ENCODE measurements at regions not wholly inside any gene's neighbourhood (a gene's known extent, or its start where the extent isn't known, plus 50 kb on each side); places are given as distances from the start of the nearest gene placed in this dataset.

- no peak overlapping the region for H2AFZ ChIP-seq
- H3F3A ChIP-seq (ENCODE audit: insufficient read depth), result no peaks in the 10 kb centered on the region; the same call in 1 of the 2 replicates
- H3K27ac ChIP-seq, result no peak overlapping the region
- H3K4me1 ChIP-seq (ENCODE audit: insufficient read depth), result peaks cover 18% of the 10 kb centered on the region
- no peaks in the 10 kb centered on the region for H3K9me2 ChIP-seq (ENCODE audit: insufficient read depth)
- H3K79me2 ChIP-seq (ENCODE audit: insufficient read depth), result no peaks in the 10 kb centered on the region
- H3K27me3 ChIP-seq (replicated peaks; ENCODE audit: insufficient read depth), result no peaks in the 10 kb centered on the region
- H3K36me3 ChIP-seq (ENCODE audit: low read depth), result no peaks in the 10 kb centered on the region
- no peak for TF ChIP-seq EZH2phosphoT487 (IDR thresholded peaks at IDR 0.05; ENCODE audit: insufficient read depth, low read depth)
- no peak for TF ChIP-seq EZH2 (IDR thresholded peaks at IDR 0.05; ENCODE audit: insufficient read depth, poor library complexity, severe bottlenecking)
- no peak overlapping the region for H3K4me2 ChIP-seq (ENCODE audit: unreplicated experiment)
- no peak overlapping the region for H3K4me3 ChIP-seq
- in situ Hi-C loops (cut with MboI), result loop anchor here (25.0 kb wide), 2 partner anchors 380 to 880 kb away; partner anchors contain the start of gene PLPP3
- H3K9ac ChIP-seq, result no peak overlapping the region
- H3K9me3 ChIP-seq (ENCODE audit: low read depth), result no peaks in the 10 kb centered on the region
- no peak for DNase-seq
- H4K20me1 ChIP-seq (ENCODE audit: insufficient read depth), result no peaks in the 10 kb centered on the region
Measured at GRCh38 chr1:55707196-55707595, 492.0 kb upstream of the USP24 start.

- no peak overlapping the region for H2AFZ ChIP-seq
- H3F3A ChIP-seq (ENCODE audit: insufficient read depth), result no peaks in the 10 kb centered on the region; the same call in 1 of the 2 replicates
- peaks cover 22% of the 10 kb centered on the region for H3K4me1 ChIP-seq (ENCODE audit: insufficient read depth)
- no peaks in the 10 kb centered on the region for H3K79me2 ChIP-seq (ENCODE audit: insufficient read depth)
- in situ Hi-C loops (cut with MboI), result loop anchor here (25.0 kb wide), 2 partner anchors 381 to 881 kb away; partner anchors contain the start of gene PLPP3
- no peaks in the 10 kb centered on the region for H3K27me3 ChIP-seq (replicated peaks; ENCODE audit: insufficient read depth)
- no peak overlapping the region for H3K4me3 ChIP-seq
- H3K27ac ChIP-seq, result no peak overlapping the region
- TF ChIP-seq EZH2phosphoT487 (IDR thresholded peaks at IDR 0.05; ENCODE audit: insufficient read depth, low read depth), result no peak
- TF ChIP-seq EZH2 (IDR thresholded peaks at IDR 0.05; ENCODE audit: insufficient read depth, poor library complexity, severe bottlenecking), result no peak
- H3K9me3 ChIP-seq (ENCODE audit: low read depth), result no peaks in the 10 kb centered on the region
- H4K20me1 ChIP-seq (ENCODE audit: insufficient read depth), result no peaks in the 10 kb centered on the region
- no peak overlapping the region for H3K4me2 ChIP-seq (ENCODE audit: unreplicated experiment)
- no peaks in the 10 kb centered on the region for H3K36me3 ChIP-seq (ENCODE audit: low read depth)
- no peak for DNase-seq
- no peaks in the 10 kb centered on the region for H3K9me2 ChIP-seq (ENCODE audit: insufficient read depth)
- H3K9ac ChIP-seq, result no peak overlapping the region
- whole genome bisulfite sequencing, 2 experiments (ENCODE audit: low coverage in 1 of 2, low lambda C conversion rate in 2 of 2, missing lambda C conversion rate in 2 of 2), result 94 to 100% methylated on average over 1 of the region's 1 CpG
Measured at GRCh38 chr1:55706397-55706796, 491.2 kb upstream of the USP24 start.

GRCh38 chr1:55703726-55704363 is 488.7 kb upstream of the USP24 start:
- Histone ChIP-seq H4K20me1 (ENCODE audit: insufficient read depth) (no peaks in the 10 kb centered on the region), H3K9ac (no peak overlapping the region; the same call in 1 of the 2 replicates), H3K36me3 (ENCODE audit: low read depth) (no peaks in the 10 kb centered on the region), H3K9me3 (ENCODE audit: low read depth) (no peaks in the 10 kb centered on the region), H3K27ac (0 out of 2 replicates have a peak overlapping the region, but pooled peaks have one; percentile 28), H3K9me2 (ENCODE audit: insufficient read depth) (no peaks in the 10 kb centered on the region), H3K4me1 (ENCODE audit: insufficient read depth) (peaks cover 40% of the 10 kb centered on the region), H3K4me3 (no peak overlapping the region), H3K27me3 (replicated peaks; ENCODE audit: insufficient read depth) (no peaks in the 10 kb centered on the region), H3K4me2 (ENCODE audit: unreplicated experiment) (no peak overlapping the region), H3K79me2 (ENCODE audit: insufficient read depth) (no peaks in the 10 kb centered on the region), H3F3A (ENCODE audit: insufficient read depth) (peaks cover 21% of the 10 kb centered on the region), H2AFZ (peak overlapping the region; percentile 80)
- 15 to 16% methylated on average over 8 of the region's 8 CpGs for WGBS, 2 experiments (ENCODE audit: low coverage in 1 of 2, low lambda C conversion rate in 2 of 2, missing lambda C conversion rate in 2 of 2)
- peak; percentile 31 for DNase-seq
- in situ Hi-C loops (cut with MboI), result loop anchor here (25.0 kb wide), 2 partner anchors 383 to 883 kb away; partner anchors contain the start of gene PLPP3
- TF ChIP-seq EZH2 (IDR thresholded peaks at IDR 0.05; ENCODE audit: insufficient read depth, poor library complexity, severe bottlenecking) (no peak), EZH2phosphoT487 (IDR thresholded peaks at IDR 0.05; ENCODE audit: insufficient read depth, low read depth) (no peak)

GRCh38 chr1:55702064-55702463 is 486.9 kb upstream of the USP24 start:
- Histone ChIP-seq H3K9me2 (ENCODE audit: insufficient read depth) (no peaks in the 10 kb centered on the region; the same call in 1 of the 2 replicates), H3K36me3 (ENCODE audit: low read depth) (no peaks in the 10 kb centered on the region), H3K4me2 (ENCODE audit: unreplicated experiment) (no peak overlapping the region), H3K27me3 (replicated peaks; ENCODE audit: insufficient read depth) (no peaks in the 10 kb centered on the region), H3K9ac (no peak overlapping the region), H4K20me1 (ENCODE audit: insufficient read depth) (no peaks in the 10 kb centered on the region), H3F3A (ENCODE audit: insufficient read depth) (peaks cover 24% of the 10 kb centered on the region), H2AFZ (no peak overlapping the region; the same call in 1 of the 2 replicates), H3K4me3 (no peak overlapping the region), H3K27ac (no peak overlapping the region), H3K4me1 (ENCODE audit: insufficient read depth) (peaks cover 39% of the 10 kb centered on the region), H3K79me2 (ENCODE audit: insufficient read depth) (no peaks in the 10 kb centered on the region), H3K9me3 (ENCODE audit: low read depth) (no peaks in the 10 kb centered on the region)
- 75 to 78% methylated on average over 1 of the region's 1 CpG for WGBS, 2 experiments (ENCODE audit: low coverage in 1 of 2, low lambda C conversion rate in 2 of 2, missing lambda C conversion rate in 2 of 2)
- in situ Hi-C loops (cut with MboI), result loop anchor here (25.0 kb wide), 2 partner anchors 385 to 885 kb away; partner anchors contain the start of gene PLPP3
- no peak for TF ChIP-seq EZH2 (IDR thresholded peaks at IDR 0.05; ENCODE audit: insufficient read depth, poor library complexity, severe bottlenecking)
- no peak for TF ChIP-seq EZH2phosphoT487 (IDR thresholded peaks at IDR 0.05; ENCODE audit: insufficient read depth, low read depth)
- DNase-seq, result peak; percentile 44
